NAMALWA (cell line): ENCODE measurements at regions not wholly inside any gene's neighbourhood (a gene's known extent, or its start where the extent isn't known, plus 50 kb on each side); places are given as distances from the start of the nearest gene placed in this dataset.

Source experiments
- DNase-seq: peaks from one replicate; pipeline ENCODE4 v3.0.0-alpha.2; 2015; ENCODE audit warnings: low spot score

GRCh38 chr1:60350531-60350930 lies 277.0 kb upstream of the C1orf87 start:
- DNase-seq = no peak

GRCh38 chr1:60348884-60349283 lies 275.3 kb upstream of the C1orf87 start:
- DNase-seq = no peak

- no peak for DNase-seq
Measured at GRCh38 chr1:60345621-60346020, 272.1 kb upstream of the C1orf87 start.

- no peak for DNase-seq
Measured at GRCh38 chr1:60345049-60345448, 271.5 kb upstream of the C1orf87 start.

GRCh38 chr1:60343736-60344135 lies 270.2 kb upstream of the C1orf87 start:
- no peak for DNase-seq

GRCh38 chr1:60342569-60342968 lies 269.0 kb upstream of the C1orf87 start:
- no peak for DNase-seq

GRCh38 chr1:60341274-60341673 lies 267.7 kb upstream of the C1orf87 start:
- DNase-seq = no peak

GRCh38 chr1:60331647-60332046 lies 258.1 kb upstream of the C1orf87 start:
- no peak for DNase-seq

- DNase-seq = no peak
Measured at GRCh38 chr1:60329651-60330050, 256.1 kb upstream of the C1orf87 start.

GRCh38 chr1:60311838-60312237 lies 238.3 kb upstream of the C1orf87 start:
- DNase-seq = no peak

GRCh38 chr1:60299581-60299980 lies 226.0 kb upstream of the C1orf87 start:
- no peak for DNase-seq

GRCh38 chr1:60298290-60298689 lies 224.7 kb upstream of the C1orf87 start:
- no peak for DNase-seq

- no peak for DNase-seq
Measured at GRCh38 chr1:60296794-60297193, 223.2 kb upstream of the C1orf87 start.

- DNase-seq = no peak
Measured at GRCh38 chr1:60292140-60292539, 218.6 kb upstream of the C1orf87 start.

- DNase-seq = no peak
Measured at GRCh38 chr1:60290393-60290792, 216.8 kb upstream of the C1orf87 start.

- no peak for DNase-seq
Measured at GRCh38 chr1:60287536-60287935, 214.0 kb upstream of the C1orf87 start.

- DNase-seq = no peak
Measured at GRCh38 chr1:60283690-60284089, 210.1 kb upstream of the C1orf87 start.

- peak; percentile 71 for DNase-seq
Measured at GRCh38 chr1:60281360-60281932, 207.9 kb upstream of the C1orf87 start.

GRCh38 chr1:60280819-60281218 lies 207.2 kb upstream of the C1orf87 start:
- no peak for DNase-seq

GRCh38 chr1:60280256-60280655 lies 206.7 kb upstream of the C1orf87 start:
- no peak for DNase-seq

GRCh38 chr1:60279798-60280197 lies 206.2 kb upstream of the C1orf87 start:
- DNase-seq = no peak

GRCh38 chr1:60277269-60277668 lies 203.7 kb upstream of the C1orf87 start:
- DNase-seq = peak; percentile 60

- DNase-seq = no peak
Measured at GRCh38 chr1:60274422-60275290, 201.1 kb upstream of the C1orf87 start.

- DNase-seq = no peak
Measured at GRCh38 chr1:60273185-60273584, 199.6 kb upstream of the C1orf87 start.
